Retina (tissue), 1 donor: ENCODE measurements at regions not wholly inside any gene's neighbourhood (a gene's known extent, or its start where the extent isn't known, plus 50 kb on each side); places are given as distances from the start of the nearest gene placed in this dataset.
"Not testable (repeated sequence)": the region's sequence is repeated elsewhere in the genome, so short reads cannot be mapped to it uniquely, and the experiment has no call there.

Experiments used
- DNase-seq: peaks from one replicate; pipeline ENCODE4 v3.0.0-alpha.2; 2016

DNA sequence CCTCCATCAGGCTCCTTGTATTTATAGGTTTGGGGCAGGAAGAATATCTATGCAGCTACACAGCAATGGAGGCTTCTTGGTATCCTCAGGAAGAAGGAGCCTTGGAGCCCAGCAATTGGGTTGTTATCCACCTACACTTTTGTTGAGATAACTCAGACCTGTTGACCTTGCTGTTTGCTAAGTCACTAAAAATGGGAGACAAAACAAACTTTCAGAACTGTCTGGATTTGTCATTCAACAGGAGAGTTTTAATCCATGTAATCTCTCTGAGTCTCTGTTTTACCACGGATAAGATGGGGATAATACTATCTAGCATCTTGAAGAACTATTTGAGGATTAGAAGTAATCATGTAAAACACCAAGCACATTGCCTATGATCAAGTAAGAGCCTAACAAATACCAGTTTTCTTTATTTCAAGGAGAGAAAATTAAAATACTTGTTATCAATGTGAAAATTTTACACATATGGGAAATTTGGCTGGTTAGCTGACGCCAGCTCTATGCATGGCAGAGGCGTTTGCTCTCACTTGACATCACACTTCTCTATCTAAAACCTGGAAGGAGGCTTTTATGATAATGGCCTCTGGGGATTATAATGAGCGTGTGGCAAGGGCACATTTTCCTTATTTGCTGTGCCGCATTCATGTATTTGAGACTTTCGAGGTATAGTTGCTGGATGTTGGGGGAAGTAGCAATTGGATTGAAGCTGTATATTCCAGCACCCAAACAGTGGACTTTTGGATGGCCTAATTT is 215.6 kb downstream of the PDCD6IP start:
- peak; percentile 28 for DNase-seq

DNA sequence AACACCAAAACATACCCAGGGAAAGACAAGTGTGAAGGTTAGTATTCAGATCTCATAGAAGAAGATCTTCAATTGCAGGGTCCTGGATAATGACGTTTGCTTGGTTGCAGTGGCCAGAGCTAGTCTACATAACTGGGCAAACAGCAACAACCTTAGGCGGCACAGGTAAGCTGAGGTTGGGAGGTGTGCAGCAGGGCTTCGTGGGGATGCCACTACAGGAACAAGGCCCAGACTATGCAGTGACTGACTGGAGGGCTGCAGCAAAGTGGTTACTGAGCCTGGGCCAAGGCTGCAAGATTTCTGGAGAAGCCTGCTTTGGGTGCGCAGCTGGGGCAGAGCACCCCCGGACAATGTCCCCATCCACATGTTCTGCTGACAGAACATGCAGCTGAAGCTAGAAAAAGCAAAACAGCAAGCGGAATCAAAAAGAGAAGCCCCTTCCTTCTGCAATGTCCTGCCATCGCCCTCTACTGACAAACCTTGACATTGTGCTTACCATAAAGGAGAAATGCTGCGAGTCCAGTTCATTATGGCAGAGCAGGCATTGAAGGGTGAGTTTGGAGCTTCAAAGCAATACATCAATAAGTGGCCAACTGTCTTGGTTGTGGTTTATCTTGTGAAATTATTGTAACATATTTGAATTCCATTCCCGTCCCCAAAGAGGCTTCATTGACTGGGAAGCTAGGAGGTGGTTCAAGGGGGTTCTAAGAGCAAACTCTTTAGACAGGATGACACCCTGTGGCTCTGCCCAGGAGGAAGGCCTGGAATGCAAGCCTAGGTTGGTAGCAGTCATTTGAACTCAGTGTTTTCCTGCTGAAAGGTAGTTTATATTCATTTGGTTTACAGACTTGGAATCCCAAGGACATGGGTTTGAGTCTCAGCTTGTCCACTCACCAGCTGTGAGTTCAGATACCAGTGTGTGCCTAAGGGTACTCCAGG is 217.0 kb downstream of the PDCD6IP start:
- DNase-seq: no peak

DNA sequence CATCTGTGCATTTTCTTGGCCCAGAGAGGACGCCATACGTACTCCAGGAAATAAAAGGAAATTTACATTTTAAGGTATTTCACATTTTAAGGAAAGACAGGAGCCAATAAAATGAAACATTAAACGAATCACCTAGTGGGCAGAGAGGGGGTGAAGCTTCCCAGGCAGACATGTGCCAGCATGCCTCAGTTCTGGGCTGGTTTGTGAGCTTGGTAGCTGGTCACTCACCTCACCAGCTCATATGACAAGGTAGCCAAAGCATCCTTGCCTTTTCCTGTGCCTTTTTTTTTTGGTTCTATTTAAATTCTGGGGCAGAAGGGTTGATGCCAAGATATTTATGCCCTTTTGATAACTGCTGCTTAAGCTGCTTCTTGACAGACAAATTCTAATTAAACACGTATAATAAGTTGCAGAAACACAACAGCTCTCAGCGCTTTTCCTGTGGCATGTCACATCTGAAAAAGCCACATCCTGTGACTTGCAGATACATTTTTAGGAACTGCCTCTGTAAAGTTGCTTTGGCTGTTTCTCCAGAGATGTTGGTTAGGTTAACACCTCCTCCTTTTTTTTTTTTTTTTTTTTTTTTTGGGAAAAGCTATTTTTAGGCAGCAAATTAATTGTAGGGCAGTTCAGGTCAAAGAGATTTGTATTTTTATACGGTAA is 218.6 kb downstream of the PDCD6IP start:
- DNase-seq: no peak

DNA sequence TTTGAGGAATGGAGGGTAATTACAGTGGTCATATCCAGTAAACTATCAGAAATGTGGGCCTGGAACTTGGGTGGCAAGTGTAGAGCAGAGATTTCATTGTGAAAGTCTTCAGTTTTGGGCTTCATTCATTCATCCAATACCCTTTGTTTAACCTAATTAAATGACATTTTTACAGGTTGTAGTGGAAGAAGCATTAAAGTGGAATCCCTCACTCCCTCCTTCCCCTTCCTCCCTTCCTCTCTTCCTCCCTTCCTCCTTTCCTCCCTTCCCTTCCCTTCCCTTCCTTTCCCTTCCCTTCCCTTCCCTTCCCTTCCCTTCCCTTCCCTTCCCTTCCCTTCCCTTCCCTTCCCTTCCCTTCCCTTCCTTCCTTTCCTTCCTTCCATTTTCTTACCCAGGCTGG is 219.3 kb downstream of the PDCD6IP start:
- DNase-seq: no peak

DNA sequence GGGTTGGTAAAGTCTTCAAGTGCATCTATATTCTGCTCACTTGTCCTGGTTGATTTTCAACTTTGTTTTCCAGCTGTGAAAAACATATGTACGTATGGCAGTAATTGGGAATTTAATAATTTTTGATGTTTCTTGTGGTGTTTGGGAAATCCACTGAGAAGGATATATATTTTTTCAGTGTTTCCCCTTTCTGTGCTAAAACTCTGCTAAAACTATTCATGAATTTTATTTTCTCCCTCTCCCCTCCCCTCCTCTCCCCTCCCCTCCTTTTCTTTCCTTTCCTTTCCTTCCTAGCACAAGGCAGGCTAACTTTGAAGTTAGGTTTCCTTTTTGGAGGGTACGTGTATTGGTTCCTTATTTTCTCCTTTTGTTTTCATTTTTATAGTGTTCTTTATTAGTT is 220.7 kb downstream of the PDCD6IP start:
- no peak for DNase-seq

DNA sequence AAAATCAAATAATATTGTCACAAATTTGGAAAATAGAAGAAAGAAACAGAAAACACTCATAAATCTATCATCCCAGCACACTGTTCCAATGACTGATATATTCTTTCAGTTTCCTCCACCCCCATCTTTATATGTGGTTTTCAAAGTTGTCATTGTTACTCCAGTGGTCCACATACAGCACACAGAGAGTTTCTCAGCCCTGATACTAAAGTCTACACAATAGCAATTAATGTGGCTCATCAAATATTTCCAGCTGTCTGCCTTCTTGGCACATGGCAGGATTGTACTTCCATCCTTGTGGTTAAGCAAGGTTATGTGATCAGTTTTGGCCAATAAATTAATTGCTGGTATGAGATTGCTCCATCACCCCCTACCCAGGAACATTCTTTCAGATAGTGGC is 221.7 kb downstream of the PDCD6IP start:
- DNase-seq: no peak

DNA sequence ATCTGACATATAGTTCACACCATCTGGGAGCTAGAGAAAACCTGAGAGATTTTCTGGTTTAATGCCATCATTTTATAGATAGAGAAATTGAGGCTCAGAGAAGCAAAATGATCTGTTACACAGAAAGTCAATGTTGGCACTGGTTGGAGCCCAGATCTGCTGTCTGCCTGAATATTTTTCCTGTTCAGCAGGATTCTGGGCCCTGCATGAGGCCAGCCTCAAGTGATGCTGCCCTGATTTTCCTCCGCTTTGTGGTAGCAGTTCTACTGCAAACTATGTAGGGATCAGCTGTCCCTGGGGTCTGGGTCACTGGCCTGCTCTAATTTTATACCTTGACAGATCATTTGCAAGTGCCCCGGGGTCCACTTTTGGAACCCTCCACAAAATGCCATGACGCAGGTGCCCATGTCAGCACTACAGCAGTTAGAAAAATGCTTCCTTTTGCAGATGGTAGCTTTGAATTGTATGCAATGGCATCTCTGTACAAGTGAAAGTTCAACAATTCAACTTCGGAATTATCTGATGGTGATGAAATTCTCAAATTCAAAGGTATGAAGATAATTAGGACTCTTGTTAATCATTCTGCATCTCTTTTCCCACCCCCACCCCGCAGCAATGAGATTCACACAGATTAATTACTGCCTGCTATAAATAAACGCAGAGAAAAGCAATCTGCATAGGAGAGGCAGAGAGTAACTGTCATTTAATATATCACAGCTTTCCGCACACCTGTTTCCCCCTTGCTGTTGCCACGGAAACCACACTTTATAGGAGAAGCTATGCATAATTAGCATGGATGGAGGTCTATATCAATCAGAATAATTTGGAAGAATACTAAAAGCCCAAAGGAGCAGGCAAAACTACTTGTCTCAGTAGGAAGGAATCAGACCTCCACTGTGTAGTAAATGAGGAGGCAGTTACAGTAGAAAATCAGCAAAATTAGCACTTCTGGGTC is 222.6 kb downstream of the PDCD6IP start:
- no peak for DNase-seq

DNA sequence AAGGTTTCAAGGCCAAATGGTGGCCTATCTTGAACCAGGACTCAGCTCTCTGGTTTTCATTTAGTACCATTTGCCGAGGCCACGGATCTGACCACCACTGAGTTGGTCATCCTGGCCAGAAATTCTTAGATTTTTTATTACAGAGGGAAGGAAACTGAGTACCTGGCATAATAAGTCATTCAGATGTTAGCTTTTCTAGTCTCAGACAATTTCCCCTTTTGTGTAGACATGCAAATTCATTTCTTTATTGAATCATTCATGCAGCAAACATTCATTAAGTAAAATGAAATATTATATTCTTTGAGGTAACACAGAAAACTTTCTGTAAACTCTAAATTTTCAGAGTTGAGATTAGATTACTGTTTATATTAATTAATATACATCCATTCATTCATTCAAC is 223.7 kb downstream of the PDCD6IP start:
- no peak for DNase-seq

DNA sequence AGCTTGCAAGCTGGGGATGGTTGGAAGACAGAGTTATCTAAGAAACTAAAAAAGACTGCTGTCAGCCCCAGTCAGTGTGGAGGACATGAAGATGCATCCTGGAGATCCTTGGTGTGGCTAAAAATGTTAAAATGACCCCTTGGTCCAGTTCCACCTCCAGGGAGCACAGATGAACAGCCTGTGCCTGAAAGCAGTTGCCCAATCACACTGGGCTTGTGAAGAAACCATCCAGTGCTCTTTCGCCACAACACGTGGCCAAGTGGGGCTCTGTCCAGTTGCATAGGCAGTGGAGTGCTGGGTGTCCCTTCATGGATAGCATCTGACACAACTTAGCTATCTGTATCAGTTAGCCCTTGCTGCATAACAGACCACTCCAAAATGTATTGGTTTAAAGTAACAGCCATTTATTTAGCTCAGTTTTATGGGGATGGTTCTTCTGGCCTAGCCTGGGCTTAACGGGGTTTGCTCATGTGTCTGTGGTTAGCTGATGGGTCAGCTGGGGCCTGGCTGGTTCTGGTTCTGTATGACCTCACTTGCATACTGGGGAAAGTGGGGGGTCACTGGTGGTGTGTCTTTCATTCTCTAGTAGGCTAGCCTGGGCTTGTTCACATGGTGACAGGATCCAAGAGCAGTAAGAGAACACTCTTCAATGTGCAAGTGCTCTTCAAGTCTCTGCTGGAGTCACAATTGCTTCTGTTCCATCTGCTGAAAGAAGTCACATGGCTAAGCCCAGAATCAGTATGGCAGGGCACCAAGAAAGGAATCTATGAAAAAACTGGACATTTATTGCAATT is 226.2 kb downstream of the PDCD6IP start:
- DNase-seq: no peak

DNA sequence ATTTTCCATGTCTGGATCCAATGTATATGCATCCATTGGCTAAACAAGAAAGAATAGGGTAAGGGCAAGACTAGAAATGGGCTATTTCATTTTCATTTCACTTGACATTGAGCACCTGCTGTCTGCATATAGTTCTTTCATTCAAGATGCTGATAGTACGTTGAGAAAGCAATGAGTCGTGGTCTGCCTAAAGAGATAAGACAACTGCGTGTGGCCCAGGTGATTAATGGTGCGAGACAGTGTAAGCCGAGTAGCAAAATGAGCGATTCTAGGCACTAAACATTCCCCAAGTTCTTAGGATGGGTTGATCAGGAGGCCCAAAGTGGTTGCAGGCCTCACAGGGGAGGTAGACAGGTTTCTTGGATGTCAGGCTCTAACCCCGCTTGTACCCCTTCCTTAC is 235.4 kb downstream of the PDCD6IP start:
- no peak for DNase-seq

DNA sequence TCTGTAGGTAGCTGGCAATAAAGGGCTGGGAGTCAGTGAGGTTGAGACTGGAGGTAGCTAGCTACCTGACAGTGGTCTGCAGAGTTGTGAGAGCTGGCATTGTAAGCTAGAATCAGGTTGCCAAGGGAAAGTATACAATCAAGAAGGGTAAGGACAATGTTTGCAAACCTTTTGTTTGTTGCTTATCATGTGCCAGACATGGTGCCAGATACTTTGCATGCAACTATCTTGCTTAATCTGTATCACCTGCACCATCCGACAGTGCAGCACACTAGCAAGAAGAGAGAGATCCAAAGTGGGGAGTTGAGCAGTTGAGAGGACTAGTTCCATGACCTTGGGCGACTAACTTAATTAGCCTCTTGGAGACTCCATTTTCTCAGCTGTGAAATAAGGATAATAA is 236.4 kb downstream of the PDCD6IP start:
- no peak for DNase-seq

DNA sequence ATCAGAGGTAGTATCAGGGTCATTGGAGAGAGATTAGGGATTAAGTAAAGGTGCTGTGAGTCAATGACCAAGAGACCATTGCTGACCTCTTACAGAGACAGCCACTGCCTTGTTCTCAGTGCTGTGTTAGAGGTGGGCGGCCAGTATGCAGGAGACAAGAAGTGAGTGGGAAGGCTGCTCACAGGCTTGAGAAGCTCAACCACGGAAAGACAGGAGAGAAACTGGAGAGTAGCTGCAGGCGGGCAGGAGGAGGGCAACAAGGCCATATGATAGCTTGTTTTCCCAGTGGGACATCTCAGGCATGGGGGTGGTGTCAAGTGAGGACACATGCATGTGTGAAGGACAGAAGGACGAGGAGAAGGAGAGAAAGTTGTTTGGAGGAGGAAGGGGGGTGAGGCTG is 237.3 kb downstream of the PDCD6IP start:
- DNase-seq: no peak

DNA sequence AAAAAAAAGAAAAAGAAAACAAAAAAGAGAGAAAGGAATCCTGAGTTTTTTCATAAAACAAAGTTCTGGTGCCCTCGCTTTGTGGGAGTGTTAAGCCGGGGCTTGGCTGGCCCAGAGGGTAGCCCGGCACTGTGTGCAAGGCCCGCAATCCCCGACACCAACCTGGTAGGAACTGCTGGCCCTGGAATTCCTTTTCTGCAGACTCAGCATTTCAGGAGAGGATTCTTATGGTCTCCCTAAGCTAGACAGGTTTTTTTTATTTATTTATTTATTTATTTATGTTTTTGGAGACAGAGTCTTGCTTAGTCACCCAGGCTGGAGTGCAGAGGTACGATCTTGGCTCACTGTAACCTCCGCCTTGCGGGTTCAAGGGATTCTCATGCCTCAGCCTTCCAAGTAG is 238.8 kb downstream of the PDCD6IP start:
- no peak for DNase-seq

DNA sequence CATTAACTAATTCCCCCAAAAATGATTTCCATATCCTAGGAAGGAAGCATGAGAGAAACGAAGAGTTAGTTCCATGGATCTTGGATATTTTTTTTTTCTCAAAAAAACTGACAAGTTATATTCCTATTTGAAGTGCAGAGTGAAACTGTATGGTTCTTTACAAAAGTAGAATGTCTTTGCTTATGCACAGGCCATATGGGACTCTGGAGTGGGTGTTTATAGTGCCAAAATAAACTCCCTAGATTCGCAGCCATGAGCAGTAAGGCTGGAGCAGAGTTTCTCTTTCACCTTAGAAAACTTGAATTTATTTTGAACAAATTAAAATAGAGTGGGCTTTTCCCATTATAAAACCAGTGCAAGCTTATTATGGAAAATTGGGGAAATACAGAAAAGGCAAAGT is 239.7 kb downstream of the PDCD6IP start:
- no peak for DNase-seq

DNA sequence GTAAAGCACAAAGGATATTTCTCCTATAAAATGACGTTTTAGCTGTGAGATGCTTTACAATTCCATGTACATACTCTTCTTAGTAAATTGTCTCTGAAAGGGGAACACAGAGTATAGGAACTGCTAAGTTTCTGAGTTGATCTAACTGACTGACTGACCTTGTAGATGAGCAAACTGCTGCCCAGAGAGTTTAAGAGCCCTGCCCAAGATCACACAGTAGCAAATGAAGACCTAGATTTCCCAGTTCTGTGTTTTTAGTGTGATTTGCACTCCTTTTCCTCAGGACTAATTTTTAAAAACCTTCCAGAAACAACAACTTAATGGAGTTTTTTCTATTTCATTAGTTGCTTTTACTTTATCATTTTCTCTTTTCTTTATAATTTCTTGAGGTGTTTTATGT is 247.7 kb downstream of the PDCD6IP start:
- no peak for DNase-seq

DNA sequence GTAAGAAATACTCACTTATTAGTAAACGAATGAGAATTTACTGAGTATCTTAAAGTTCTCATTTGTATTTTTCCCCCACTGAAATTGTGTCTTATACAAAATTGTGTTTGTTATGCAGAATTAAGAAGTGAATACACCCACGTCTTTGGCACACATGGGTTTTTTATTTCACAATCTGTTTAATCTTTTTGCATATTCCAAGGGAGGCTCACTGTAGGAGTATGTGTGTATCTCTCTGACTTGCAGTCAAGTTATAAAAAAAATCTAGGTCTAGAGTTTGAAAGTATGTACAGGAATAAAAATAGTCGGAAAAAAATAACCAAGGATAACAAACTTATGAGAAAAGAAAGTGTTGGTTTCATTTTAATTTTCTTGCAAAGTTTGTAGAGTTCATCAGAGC is 255.2 kb downstream of the PDCD6IP start:
- DNase-seq: no peak

DNA sequence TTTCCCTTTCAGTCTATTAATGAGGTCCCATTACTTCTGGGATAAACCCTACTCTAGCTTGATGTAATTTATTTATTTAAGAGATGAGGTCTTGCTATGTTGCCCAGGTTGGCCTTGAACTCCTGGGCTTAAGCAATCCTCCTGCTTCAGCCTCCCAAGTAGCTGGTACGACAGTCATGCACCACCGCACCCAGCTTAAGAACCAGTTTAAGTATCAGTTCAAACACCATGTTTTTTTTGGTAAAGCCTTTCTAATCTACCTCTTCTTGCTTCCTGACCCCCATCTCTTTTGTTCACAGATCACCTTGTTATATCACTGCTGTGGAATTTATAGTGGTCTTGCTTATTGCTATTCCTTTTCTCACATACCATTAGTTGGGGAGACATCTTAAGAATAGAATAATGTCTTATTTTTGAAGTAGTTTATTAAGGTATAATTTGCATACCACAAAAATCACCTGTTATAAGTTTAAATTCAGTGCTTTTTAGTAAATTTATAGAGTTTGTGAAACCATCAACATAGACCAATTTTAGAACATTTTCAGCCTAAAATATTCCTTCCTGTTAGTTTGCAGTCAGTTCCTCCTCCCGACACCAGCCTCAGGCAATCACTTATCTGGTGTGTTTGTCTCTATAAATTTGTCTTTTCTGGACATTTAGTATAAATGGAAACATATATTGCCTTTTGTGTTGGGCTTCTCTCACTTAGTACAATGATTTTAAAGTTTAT is 257.9 kb downstream of the PDCD6IP start:
- no peak for DNase-seq

DNA sequence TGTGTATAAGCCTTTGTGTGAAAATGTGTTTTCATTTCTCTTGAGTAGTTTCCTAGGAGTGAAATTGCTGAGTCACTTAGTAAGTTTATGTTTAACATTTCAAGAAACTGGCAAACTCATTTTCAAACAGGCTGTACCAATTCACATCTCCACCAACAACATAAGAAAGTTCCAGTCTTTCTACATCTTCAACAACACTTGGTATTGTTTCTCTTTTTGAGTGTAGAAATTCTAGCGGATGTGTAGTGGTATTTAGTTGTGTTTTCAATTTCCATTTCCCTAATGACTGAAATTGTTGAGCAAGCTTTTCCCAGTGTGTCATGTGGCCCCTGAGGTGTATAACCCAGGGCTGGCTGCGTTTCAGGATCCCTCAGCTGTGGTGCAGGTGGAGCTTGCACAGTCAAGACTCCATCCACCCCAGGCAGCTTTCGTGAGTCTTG is 258.5 kb downstream of the PDCD6IP start:
- DNase-seq: no peak

DNA sequence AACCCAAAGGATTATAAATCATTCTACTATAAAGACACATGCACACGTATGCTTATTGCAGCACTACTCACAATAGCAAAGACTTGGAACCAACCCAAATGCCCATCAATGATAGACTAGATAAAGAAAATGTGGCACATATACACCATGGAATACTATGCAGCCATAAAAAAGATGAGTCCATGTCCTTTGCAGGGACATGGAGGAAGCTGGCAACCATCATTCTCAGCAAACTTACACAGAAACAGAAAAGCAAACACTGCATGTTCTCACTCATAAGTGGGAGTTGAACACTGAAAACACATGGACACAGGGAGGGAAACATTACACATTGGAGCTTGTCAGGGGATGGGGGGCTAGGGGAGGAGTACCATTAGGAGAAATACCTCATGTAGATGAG is 262.6 kb downstream of the PDCD6IP start:
- DNase-seq: not testable (repeated sequence)

DNA sequence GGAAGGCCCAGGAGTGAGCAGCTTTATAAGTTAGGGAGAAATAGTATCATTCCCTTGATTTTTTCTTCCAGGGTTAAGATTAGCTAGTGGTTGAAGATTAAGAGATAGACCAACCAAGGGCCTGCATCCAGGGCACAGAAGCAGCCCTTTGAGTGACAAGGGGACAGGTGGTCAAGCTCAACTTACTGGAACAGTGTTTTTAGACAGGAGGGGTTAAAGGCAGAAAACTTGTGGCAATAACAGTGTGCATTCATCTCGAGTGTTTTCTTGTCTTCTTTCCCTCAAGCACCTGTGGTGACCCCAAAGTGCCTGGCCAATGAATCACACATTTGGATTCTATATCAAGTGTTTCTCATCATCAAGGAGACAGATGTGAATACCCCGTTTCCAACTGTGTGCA is 267.5 kb downstream of the PDCD6IP start:
- DNase-seq: no peak

DNA sequence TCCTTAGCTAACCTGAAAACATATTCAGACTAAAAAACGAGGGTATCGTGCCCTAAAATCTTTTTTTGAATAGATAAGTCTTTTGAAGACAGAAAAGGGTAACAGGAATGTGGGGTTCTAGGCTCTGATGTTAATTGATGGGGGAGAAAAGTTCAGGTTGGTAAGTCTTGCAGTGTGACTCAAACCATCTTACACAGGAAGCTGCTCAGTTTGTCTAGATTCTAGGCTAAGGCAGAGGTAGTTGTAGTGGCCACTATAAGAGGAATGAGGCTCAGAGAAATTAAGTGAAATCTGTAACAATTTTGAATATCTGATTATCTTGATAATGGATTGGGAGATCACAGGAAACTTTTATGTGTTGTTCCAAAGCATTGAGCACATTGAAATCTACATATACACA is 267.9 kb downstream of the PDCD6IP start:
- DNase-seq: no peak
